ENCODE measurements at regions not wholly inside any gene's neighbourhood (a gene's known extent, or its start where the extent isn't known, plus 50 kb on each side); places are given as distances from the start of the nearest gene placed in this dataset.
"Not testable (repeated sequence)": the region's sequence is repeated elsewhere in the genome, so short reads cannot be mapped to it uniquely, and the experiment has no call there.

- no peak overlapping the region for H3K27ac Mint-ChIP-seq
- peaks cover 7% of the 10 kb centered on the region for H3K9me3 Mint-ChIP-seq
- no peak overlapping the region for H3K4me3 Mint-ChIP-seq
- no peaks in the 10 kb centered on the region for H3K36me3 Mint-ChIP-seq
- CTCF ChIA-PET, result interaction anchor here (0.6 kb wide), 1 partner anchor 443 kb away, joined by 3 read pairs; no protein-coding TSS in a partner anchor
- intact Hi-C loops (cut with micrococcal nuclease), result no loop called here
- POLR2A ChIA-PET, result no interaction called here
- no peaks in the 10 kb centered on the region for H3K4me1 Mint-ChIP-seq (ENCODE audit: low read depth)
- DNase-seq, result no peak
- H3K27me3 Mint-ChIP-seq, result no peaks in the 10 kb centered on the region
Observed at GRCh38 chr14:26286913-26287205, 311.0 kb downstream of the NOVA1 start.

- Mint-ChIP-seq H3K4me1 (ENCODE audit: low read depth) (no peaks in the 10 kb centered on the region), H3K36me3 (no peaks in the 10 kb centered on the region), H3K27me3 (no peaks in the 10 kb centered on the region), H3K27ac (no peak overlapping the region), H3K9me3 (peaks cover 3% of the 10 kb centered on the region), H3K4me3 (no peak overlapping the region)
- intact Hi-C loops (cut with micrococcal nuclease), result no loop called here
- CTCF ChIA-PET, result interaction anchor here (0.6 kb wide), 2 partner anchors 282 to 443 kb away, joined by 3 read pairs; no protein-coding TSS in a partner anchor
- POLR2A ChIA-PET, result no interaction called here
- DNase-seq, result no peak
Observed at GRCh38 chr14:26286081-26286912, 311.5 kb downstream of the NOVA1 start.

- Mint-ChIP-seq H3K4me3 (no peak overlapping the region), H3K9me3 (peaks cover 4% of the 10 kb centered on the region), H3K27ac (no peak overlapping the region), H3K36me3 (no peaks in the 10 kb centered on the region), H3K4me1 (ENCODE audit: low read depth) (no peaks in the 10 kb centered on the region), H3K27me3 (no peaks in the 10 kb centered on the region)
- DNase-seq, result no peak
- ChIA-PET CTCF (no interaction called here), POLR2A (no interaction called here)
- intact Hi-C loops (cut with micrococcal nuclease), result no loop called here
Observed at GRCh38 chr14:26282578-26282977, 315.3 kb downstream of the NOVA1 start.

GRCh38 chr14:26282011-26282410, 315.8 kb downstream of the NOVA1 start:
- H3K9me3 Mint-ChIP-seq; POLR2A ChIA-PET; DNase-seq; H3K27ac Mint-ChIP-seq; H3K36me3 Mint-ChIP-seq; H3K4me3 Mint-ChIP-seq; H3K4me1 Mint-ChIP-seq (ENCODE audit: low read depth); H3K27me3 Mint-ChIP-seq; intact Hi-C loops (cut with micrococcal nuclease); CTCF ChIA-PET: not testable (repeated sequence)

- Mint-ChIP-seq H3K9me3 (peaks cover 4% of the 10 kb centered on the region), H3K36me3 (no peaks in the 10 kb centered on the region), H3K27ac (no peak overlapping the region), H3K4me1 (ENCODE audit: low read depth) (no peaks in the 10 kb centered on the region), H3K4me3 (no peak overlapping the region), H3K27me3 (no peaks in the 10 kb centered on the region)
- ChIA-PET POLR2A (no interaction called here), CTCF (no interaction called here)
- intact Hi-C loops (cut with micrococcal nuclease), result no loop called here
- DNase-seq, result no peak
Observed at GRCh38 chr14:26281280-26281998, 316.4 kb downstream of the NOVA1 start.

GRCh38 chr14:26276757-26277156, 321.1 kb downstream of the NOVA1 start:
- H3K27me3 Mint-ChIP-seq, result no peaks in the 10 kb centered on the region
- no peak overlapping the region for H3K27ac Mint-ChIP-seq
- no peak for DNase-seq
- peaks cover 17% of the 10 kb centered on the region for H3K9me3 Mint-ChIP-seq
- H3K4me3 Mint-ChIP-seq, result no peak overlapping the region
- POLR2A ChIA-PET, result no interaction called here
- H3K36me3 Mint-ChIP-seq, result no peaks in the 10 kb centered on the region
- no peaks in the 10 kb centered on the region for H3K4me1 Mint-ChIP-seq (ENCODE audit: low read depth)
- CTCF ChIA-PET, result no interaction called here
- intact Hi-C loops (cut with micrococcal nuclease), result no loop called here

- CTCF ChIA-PET, result no interaction called here
- no peaks in the 10 kb centered on the region for H3K27me3 Mint-ChIP-seq
- no peak for DNase-seq
- peaks cover 27% of the 10 kb centered on the region for H3K9me3 Mint-ChIP-seq
- H3K36me3 Mint-ChIP-seq, result no peaks in the 10 kb centered on the region
- no peaks in the 10 kb centered on the region for H3K4me1 Mint-ChIP-seq (ENCODE audit: low read depth)
- H3K4me3 Mint-ChIP-seq, result no peak overlapping the region
- intact Hi-C loops (cut with micrococcal nuclease), result no loop called here
- POLR2A ChIA-PET, result no interaction called here
- H3K27ac Mint-ChIP-seq, result no peak overlapping the region
Observed at GRCh38 chr14:26265170-26265685, 332.6 kb downstream of the NOVA1 start.

- POLR2A ChIA-PET, result no interaction called here
- no peaks in the 10 kb centered on the region for H3K36me3 Mint-ChIP-seq
- peaks cover 31% of the 10 kb centered on the region for H3K9me3 Mint-ChIP-seq
- H3K4me3 Mint-ChIP-seq, result no peak overlapping the region
- CTCF ChIA-PET, result no interaction called here
- intact Hi-C loops (cut with micrococcal nuclease), result no loop called here
- no peak overlapping the region for H3K27ac Mint-ChIP-seq
- DNase-seq, result no peak
- H3K4me1 Mint-ChIP-seq (ENCODE audit: low read depth), result no peaks in the 10 kb centered on the region
- H3K27me3 Mint-ChIP-seq, result no peaks in the 10 kb centered on the region
Observed at GRCh38 chr14:26261368-26262122, 336.3 kb downstream of the NOVA1 start.

GRCh38 chr14:26255213-26255612, 342.6 kb downstream of the NOVA1 start:
- Mint-ChIP-seq H3K9me3 (peaks cover 22% of the 10 kb centered on the region), H3K36me3 (no peaks in the 10 kb centered on the region), H3K4me3 (no peak overlapping the region), H3K4me1 (ENCODE audit: low read depth) (no peaks in the 10 kb centered on the region), H3K27ac (no peak overlapping the region), H3K27me3 (no peaks in the 10 kb centered on the region)
- intact Hi-C loops (cut with micrococcal nuclease), result no loop called here
- ChIA-PET CTCF (interaction anchor here (0.6 kb wide), 1 partner anchor 65 kb away, joined by 3 read pairs; no protein-coding TSS in a partner anchor), POLR2A (no interaction called here)
- no peak for DNase-seq

GRCh38 chr14:26252176-26252575, 345.7 kb downstream of the NOVA1 start:
- Mint-ChIP-seq H3K9me3 (peaks cover 21% of the 10 kb centered on the region), H3K4me1 (ENCODE audit: low read depth) (no peaks in the 10 kb centered on the region), H3K36me3 (no peaks in the 10 kb centered on the region), H3K27ac (no peak overlapping the region), H3K4me3 (no peak overlapping the region), H3K27me3 (no peaks in the 10 kb centered on the region)
- intact Hi-C loops (cut with micrococcal nuclease), result no loop called here
- CTCF ChIA-PET, result no interaction called here
- POLR2A ChIA-PET, result no interaction called here
- no peak for DNase-seq

- POLR2A ChIA-PET, result no interaction called here
Observed at GRCh38 chr14:26233118-26233517, 364.7 kb downstream of the NOVA1 start.

GRCh38 chr14:26218861-26219260, 379.0 kb downstream of the NOVA1 start:
- POLR2A ChIA-PET, result no interaction called here
- CTCF ChIA-PET, result no interaction called here
- no peak overlapping the region for H3K4me3 Mint-ChIP-seq
- intact Hi-C loops (cut with micrococcal nuclease), result no loop called here
- no peak for DNase-seq
- H3K9me3 Mint-ChIP-seq, result peaks cover 13% of the 10 kb centered on the region
- no peaks in the 10 kb centered on the region for H3K4me1 Mint-ChIP-seq (ENCODE audit: low read depth)
- no peak overlapping the region for H3K27ac Mint-ChIP-seq
- H3K36me3 Mint-ChIP-seq, result no peaks in the 10 kb centered on the region
- no peaks in the 10 kb centered on the region for H3K27me3 Mint-ChIP-seq

More at GRCh38 chr14:26233118-26233517, 364.7 kb downstream of the NOVA1 start:
- no peaks in the 10 kb centered on the region for H3K36me3 Mint-ChIP-seq
- no peak overlapping the region for H3K27ac Mint-ChIP-seq
- intact Hi-C loops (cut with micrococcal nuclease), result no loop called here
- CTCF ChIA-PET, result no interaction called here
- peaks cover 7% of the 10 kb centered on the region for H3K9me3 Mint-ChIP-seq
- H3K4me1 Mint-ChIP-seq (ENCODE audit: low read depth), result no peaks in the 10 kb centered on the region
- no peak for DNase-seq
- no peaks in the 10 kb centered on the region for H3K27me3 Mint-ChIP-seq
- H3K4me3 Mint-ChIP-seq, result no peak overlapping the region

All from activated CD4-positive, alpha-beta memory T cell treated with anti-CD3 and anti-CD28 coated beads for 36 hours (primary cell).